ENCODE measurements at regions not wholly inside any gene's neighbourhood (a gene's known extent, or its start where the extent isn't known, plus 50 kb on each side); places are given as distances from the start of the nearest gene placed in this dataset.

DNA sequence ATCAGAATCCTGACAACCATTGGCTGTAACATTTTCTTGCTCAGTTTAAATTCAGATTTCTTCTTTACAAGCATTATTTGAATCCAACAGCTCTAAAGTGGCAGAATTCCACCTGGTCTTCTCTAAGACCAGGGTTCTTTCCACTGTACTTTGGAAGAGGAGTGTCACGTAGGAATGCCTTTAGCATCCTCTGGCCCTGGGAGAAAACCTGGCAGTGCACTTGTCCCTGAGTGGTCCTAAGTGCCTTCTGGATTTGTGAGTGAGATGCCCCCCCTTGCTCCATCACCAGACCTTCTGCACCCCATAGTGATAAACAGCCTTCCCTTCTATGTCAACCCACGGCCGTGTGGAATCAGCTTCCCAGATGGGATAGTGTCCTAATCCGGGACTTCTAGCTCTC, 57.1 kb upstream of the NHLH2 start:
- TF ChIP-seq, protein P1, sequence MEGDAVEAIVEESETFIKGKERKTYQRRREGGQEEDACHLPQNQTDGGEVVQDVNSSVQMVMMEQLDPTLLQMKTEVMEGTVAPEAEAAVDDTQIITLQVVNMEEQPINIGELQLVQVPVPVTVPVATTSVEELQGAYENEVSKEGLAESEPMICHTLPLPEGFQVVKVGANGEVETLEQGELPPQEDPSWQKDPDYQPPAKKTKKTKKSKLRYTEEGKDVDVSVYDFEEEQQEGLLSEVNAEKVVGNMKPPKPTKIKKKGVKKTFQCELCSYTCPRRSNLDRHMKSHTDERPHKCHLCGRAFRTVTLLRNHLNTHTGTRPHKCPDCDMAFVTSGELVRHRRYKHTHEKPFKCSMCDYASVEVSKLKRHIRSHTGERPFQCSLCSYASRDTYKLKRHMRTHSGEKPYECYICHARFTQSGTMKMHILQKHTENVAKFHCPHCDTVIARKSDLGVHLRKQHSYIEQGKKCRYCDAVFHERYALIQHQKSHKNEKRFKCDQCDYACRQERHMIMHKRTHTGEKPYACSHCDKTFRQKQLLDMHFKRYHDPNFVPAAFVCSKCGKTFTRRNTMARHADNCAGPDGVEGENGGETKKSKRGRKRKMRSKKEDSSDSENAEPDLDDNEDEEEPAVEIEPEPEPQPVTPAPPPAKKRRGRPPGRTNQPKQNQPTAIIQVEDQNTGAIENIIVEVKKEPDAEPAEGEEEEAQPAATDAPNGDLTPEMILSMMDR (IDR thresholded peaks at IDR 0.05; ENCODE audit: insufficient read depth, low read depth, low read length) = no peak
- no peak for TF ChIP-seq EZH2 (IDR thresholded peaks at IDR 0.05; ENCODE audit: insufficient read depth, low read length)

Measured in astrocyte (in vitro differentiated cells and primary cell).